OCI-LY3 (cell line): ENCODE measurements at regions not wholly inside any gene's neighbourhood (a gene's known extent, or its start where the extent isn't known, plus 50 kb on each side); places are given as distances from the start of the nearest gene placed in this dataset.

Source experiments
- CTCF ChIP-seq: fragments of 200-600, 300-600 bp; sonication (generic); IDR thresholded peaks from 2 replicates; pipeline ENCODE4 v1.5.1; 2014; ENCODE audit warnings: antibody characterized with exemption, low read length, low read depth
- EZH2phosphoT487 ChIP-seq: fragments of 200-600 bp; shearing (Covaris generic); IDR thresholded peaks from 2 replicates; pipeline ENCODE4 v1.6.1; 2018; ENCODE audit warnings: antibody characterized with exemption, mixed run types, low read depth

GRCh38 chr20:55855052-55855451 is 150.3 kb downstream of the CBLN4 start:
- TF ChIP-seq CTCF = no peak
- TF ChIP-seq EZH2phosphoT487 = no peak
